ENCODE measurements at regions not wholly inside any gene's neighbourhood (a gene's known extent, or its start where the extent isn't known, plus 50 kb on each side); places are given as distances from the start of the nearest gene placed in this dataset.

- TF ChIP-seq POLR2AphosphoS5 (IDR thresholded peaks at IDR 0.05; ENCODE audit: low read depth, low read length) (no peak), REST (IDR thresholded peaks at IDR 0.05; ENCODE audit: insufficient read depth in 1 of 2, low read depth in 2 of 2, low read length in 2 of 2) (no peak), FOXP2 (optimal IDR thresholded peaks at IDR 0.05; ENCODE audit: borderline replicate concordance, extremely low read depth, extremely low read length, insufficient read depth) (no peak), SIN3A (IDR thresholded peaks at IDR 0.05; ENCODE audit: borderline replicate concordance, insufficient read depth, low read length) (no peak)
Measured at GRCh38 chr10:79014796-79015195, 54.0 kb upstream of the ZMIZ1 start.
